HCT116 (cell line): ENCODE measurements at regions not wholly inside any gene's neighbourhood (a gene's known extent, or its start where the extent isn't known, plus 50 kb on each side); places are given as distances from the start of the nearest gene placed in this dataset.

Source experiments
- ATAC-seq: fragments of 200-7000 bp; cut with Tn5 transposase; 2 replicates; pipeline ENCODE4 v1.9.1; 2020; ENCODE audit warnings: mild to moderate bottlenecking, moderate library complexity
- BruUV-seq: library from RNA; stranded (reverse); fragments of 400-500 nt; replicated peaks from 2 replicates; lab custom pipeline; 2021; lab: Mats Ljungman, UMichigan
- CTCF ChIA-PET: fragments of 300-600 bp; sonication (Branson Sonifier 250); formaldehyde crosslinking; loops from one replicate; lab custom pipeline; 2021; ENCODE audit warnings: antibody characterized with exemption; lab: Charles Lee
- POLR2A ChIA-PET: fragments of 300-600, 350-600 bp; sonication (Branson Sonifier 250); formaldehyde crosslinking; loops from one replicate; lab custom pipeline; 2021; ENCODE audit warnings: antibody characterized with exemption; lab: Charles Lee
- RAD21 ChIA-PET, 2 experiments: fragments of 300-600 bp; sonication (Branson Sonifier 250); formaldehyde crosslinking; loops; one replicate each; lab custom pipeline; 2023; ENCODE audit warnings: low total read pairs in 2 of 2; ENCODE audit not compliant: uncharacterized antibody in 2 of 2, unreplicated experiment in 2 of 2, low non-redundant PET in 1 of 2; lab: Charles Lee
- DNase-seq: peaks from one replicate; pipeline ENCODE4 v3.0.0-alpha.2; 2010; ENCODE audit warnings: low read depth, low spot score
- H2AFZ ChIP-seq: fragments of 200-600 bp; shearing (Covaris generic), sonication (generic); 2 replicates; pipeline ENCODE4 v1.6.1; 2017; ENCODE audit warnings: low read depth, mixed run types, mixed read lengths, antibody characterized with exemption, low read length; ENCODE audit not compliant: poor library complexity, severe bottlenecking
- H3K27ac ChIP-seq: 2 replicates; pipeline ENCODE4 v1.5.1; 2012; ENCODE audit warnings: low read depth, low read length
- H3K27me3 ChIP-seq: fragments of 200-600 bp; sonication (generic); 2 replicates; pipeline ENCODE4 v1.6.1; 2016; ENCODE audit warnings: mixed run types, low read length, mixed read lengths; ENCODE audit not compliant: insufficient read depth
- H3K36me3 ChIP-seq, 2 experiments: fragments of 200-500 bp in 1 of 2; fragments of 200-600 bp in 1 of 2; sonication (Bioruptor generic) in 1 of 2; sonication (generic) in 1 of 2; 2 replicates each; pipeline versions ENCODE4 v1.5.1 to v1.6.1; 2014 to 2016; ENCODE audit warnings: low read length in 2 of 2, inconsistent platforms in 1 of 2, mixed read lengths in 1 of 2, mixed run types in 1 of 2; ENCODE audit not compliant: insufficient read depth in 2 of 2, control insufficient read depth in 1 of 2
- H3K4me1 ChIP-seq, 2 experiments: fragments of 200-600 bp in 1 of 2; sonication (generic) in 1 of 2; 2 replicates each; pipeline versions ENCODE4 v1.5.1 to v1.6.1; 2012 to 2017; ENCODE audit warnings: low read length in 2 of 2, inconsistent platforms in 1 of 2, mild to moderate bottlenecking in 1 of 2, mixed read lengths in 1 of 2, mixed run types in 1 of 2, moderate library complexity in 1 of 2; ENCODE audit not compliant: insufficient read depth in 2 of 2, control insufficient read depth in 1 of 2
- H3K4me2 ChIP-seq: fragments of 200-600 bp; sonication (generic); 2 replicates; pipeline ENCODE4 v1.6.1; 2017; ENCODE audit warnings: mixed run types, low read length, mixed read lengths
- H3K4me3 ChIP-seq, 2 experiments: fragments of 200-600 bp in 1 of 2; sonication (generic) in 1 of 2; replicated peaks in 1 of 2; 2 replicates each; pipeline ENCODE4 v1.5.1; 2011 to 2016; ENCODE audit warnings: low read length in 2 of 2, control low read depth in 1 of 2, low read depth in 1 of 2, mild to moderate bottlenecking in 1 of 2, mixed read lengths in 1 of 2, mixed run types in 1 of 2
- H3K79me2 ChIP-seq: fragments of 200-600 bp; sonication (generic); 2 replicates; pipeline ENCODE4 v1.6.1; 2017; ENCODE audit warnings: mild to moderate bottlenecking, mixed run types, low read length, moderate library complexity, mixed read lengths; ENCODE audit not compliant: insufficient read depth
- H3K9ac ChIP-seq: fragments of 200-600 bp; sonication (generic); 2 replicates; pipeline ENCODE4 v1.6.1; 2016; ENCODE audit warnings: low read length, mixed read lengths
- H3K9me2 ChIP-seq: fragments of 200-600 bp; sonication (generic), shearing (Covaris generic); 2 replicates; pipeline ENCODE4 v1.6.1; 2017; ENCODE audit warnings: mixed run types, mild to moderate bottlenecking, moderate library complexity; ENCODE audit not compliant: insufficient read depth
- H3K9me3 ChIP-seq, 2 experiments: fragments of 200-500 bp in 1 of 2; fragments of 200-600 bp in 1 of 2; sonication (Bioruptor generic) in 1 of 2; sonication (generic) in 1 of 2; 2 replicates each; pipeline ENCODE4 v1.6.1; 2014 to 2017; ENCODE audit warnings: low read length in 2 of 2, mixed read lengths in 2 of 2, inconsistent platforms in 1 of 2, low read depth in 1 of 2, mild to moderate bottlenecking in 1 of 2, mixed run types in 1 of 2, moderate library complexity in 1 of 2; ENCODE audit not compliant: control insufficient read depth in 1 of 2, insufficient read depth in 1 of 2
- H4K20me1 ChIP-seq: fragments of 200-600 bp; sonication (generic), shearing (Covaris generic); 2 replicates; pipeline ENCODE4 v1.6.1; 2017; ENCODE audit warnings: mixed run types, mild to moderate bottlenecking, moderate library complexity; ENCODE audit not compliant: insufficient read depth
- CBX3 ChIP-seq: IDR thresholded peaks from 2 replicates; pipeline ENCODE4 v1.6.1; 2012; ENCODE audit warnings: low read depth
- CEBPB ChIP-seq: IDR thresholded peaks from 2 replicates; pipeline ENCODE4 v1.6.1; 2012; ENCODE audit warnings: low read depth
- CTCF ChIP-seq, 3 experiments: fragments of 200-600 bp in 1 of 3; sonication (generic) in 1 of 3; IDR thresholded peaks in 2 of 3; conservative IDR thresholded peaks in 1 of 3; 2 replicates each; pipeline ENCODE4 v1.5.1; 2012 to 2017; ENCODE audit warnings: low read depth in 2 of 3, low read length in 2 of 3, antibody characterized with exemption in 1 of 3, borderline replicate concordance in 1 of 3, control low read depth in 1 of 3, mild to moderate bottlenecking in 1 of 3, mixed read lengths in 1 of 3, mixed run types in 1 of 3, moderate library complexity in 1 of 3; ENCODE audit not compliant: insufficient read depth in 1 of 3
- EGR1 ChIP-seq: IDR thresholded peaks from 2 replicates; pipeline ENCODE4 v1.6.1; 2012; ENCODE audit warnings: low read depth
- ELF1 ChIP-seq: IDR thresholded peaks from 2 replicates; pipeline ENCODE4 v1.6.1; 2012; ENCODE audit warnings: low read depth, borderline replicate concordance
- EZH2phosphoT487 ChIP-seq: fragments of 200-600 bp; IDR thresholded peaks from 2 replicates; pipeline ENCODE4 v1.6.1; 2018; ENCODE audit warnings: antibody characterized with exemption, borderline replicate concordance
- FOSL1 ChIP-seq: IDR thresholded peaks from 2 replicates; pipeline ENCODE4 v1.6.1; 2012; ENCODE audit warnings: low read depth
- POLR2A ChIP-seq: IDR thresholded peaks from 2 replicates; pipeline ENCODE4 v1.7.0; 2011; ENCODE audit warnings: borderline replicate concordance; ENCODE audit not compliant: insufficient read depth, insufficient read length; ENCODE audit errors: extremely low read depth
- SIN3A ChIP-seq: IDR thresholded peaks from 2 replicates; pipeline ENCODE4 v1.6.1; 2012; ENCODE audit warnings: low read depth
- SP1 ChIP-seq: IDR thresholded peaks from 2 replicates; pipeline ENCODE4 v1.6.1; 2012; ENCODE audit warnings: low read depth
- SRF ChIP-seq: IDR thresholded peaks from 2 replicates; pipeline ENCODE4 v1.6.1; 2012; ENCODE audit warnings: low read depth
- YY1 ChIP-seq: IDR thresholded peaks from 2 replicates; pipeline ENCODE4 v1.6.1; 2011; ENCODE audit warnings: low read length, low read depth, moderate library complexity, mild to moderate bottlenecking; ENCODE audit not compliant: insufficient replicate concordance; ENCODE audit errors: extremely low read depth
- ZFX ChIP-seq: fragments of 450-650 bp; IDR thresholded peaks from 2 replicates; pipeline ENCODE4 v1.6.1; 2017
- intact Hi-C: fragments of 100-400 bp; cut with micrococcal nuclease; formaldehyde crosslinking; loops from 2 replicates; pipeline ENCODE4 v1.10.0; 2022

GRCh38 chr2:19736191-19736831, 165.5 kb downstream of the TTC32 start:
- no peaks in the 10 kb centered on the region for H3K4me1 ChIP-seq
- no peaks in the 10 kb centered on the region for H3K9me2 ChIP-seq
- no TSS peak for BruUV-seq
- H3K36me3 ChIP-seq: no peaks in the 10 kb centered on the region
- no peaks in the 10 kb centered on the region for H3K27me3 ChIP-seq
- ChIA-PET RAD21 (no interaction called here), CTCF (interaction anchor here (0.9 kb wide), 1 partner anchor 11 kb away, joined by 3 read pairs; no protein-coding TSS in a partner anchor), POLR2A (no interaction called here)
- no peaks in the 10 kb centered on the region for H3K9me3 ChIP-seq
- no peak overlapping the region for H3K9ac ChIP-seq
- intact Hi-C loops: no loop called here
- DNase-seq (no peak), ATAC-seq (no peak)
- no peak overlapping the region for H3K4me3 ChIP-seq
- H3K4me2 ChIP-seq: no peak overlapping the region
- no peak overlapping the region for H2AFZ ChIP-seq
- no peaks in the 10 kb centered on the region for H4K20me1 ChIP-seq
- no peak overlapping the region for H3K27ac ChIP-seq
- TF ChIP-seq SP1 (no peak), ZFX (no peak), SIN3A (no peak), FOSL1 (no peak), CTCF (IDR thresholded peaks at IDR 0.05 in 2 of 3, conservative IDR thresholded peaks at IDR 0.05 in 1 of 3; ENCODE audit: borderline replicate concordance in 1 of 3, insufficient read depth in 1 of 3, low read depth in 2 of 3, low read length in 2 of 3) (no peak), YY1 (no peak)
- no peaks in the 10 kb centered on the region for H3K79me2 ChIP-seq

- H3K9me2 ChIP-seq: no peaks in the 10 kb centered on the region
- no peak for ATAC-seq
- no peaks in the 10 kb centered on the region for H3K4me1 ChIP-seq
- intact Hi-C loops: no loop called here
- H2AFZ ChIP-seq: no peak overlapping the region
- H3K79me2 ChIP-seq: no peaks in the 10 kb centered on the region
- DNase-seq: no peak
- no peaks in the 10 kb centered on the region for H3K27me3 ChIP-seq
- no TSS peak for BruUV-seq
- no peak overlapping the region for H3K4me3 ChIP-seq
- no peak for TF ChIP-seq YY1
- TF ChIP-seq ZFX: no peak
- TF ChIP-seq CEBPB: no peak
- TF ChIP-seq CTCF (IDR thresholded peaks at IDR 0.05 in 2 of 3, conservative IDR thresholded peaks at IDR 0.05 in 1 of 3; ENCODE audit: borderline replicate concordance in 1 of 3, insufficient read depth in 1 of 3, low read depth in 2 of 3, low read length in 2 of 3): no peak
- no peak for TF ChIP-seq ELF1
- no peak for TF ChIP-seq EZH2phosphoT487
- TF ChIP-seq SIN3A: no peak
- no peak for TF ChIP-seq CBX3
- TF ChIP-seq EGR1: no peak
- TF ChIP-seq POLR2A: no peak
- no peak for TF ChIP-seq SRF
- no peak for TF ChIP-seq FOSL1
- H3K27ac ChIP-seq: no peak overlapping the region
- H4K20me1 ChIP-seq: no peaks in the 10 kb centered on the region
- ChIA-PET POLR2A (no interaction called here), RAD21 (no interaction called here), CTCF (no interaction called here)
- H3K9ac ChIP-seq: no peak overlapping the region
- H3K36me3 ChIP-seq: no peaks in the 10 kb centered on the region
- H3K9me3 ChIP-seq: no peaks in the 10 kb centered on the region
- no peak overlapping the region for H3K4me2 ChIP-seq
Measured at GRCh38 chr2:19733951-19734425, 167.8 kb downstream of the TTC32 start.
